Natural killer cell (primary cell): ENCODE measurements at regions not wholly inside any gene's neighbourhood (a gene's known extent, or its start where the extent isn't known, plus 50 kb on each side); places are given as distances from the start of the nearest gene placed in this dataset.

Source experiments
- ATAC-seq, 3 donors: fragments of 150-1000 bp in 2 of 3; fragments of 200-7000 bp in 1 of 3; cut with Tn5 transposase; 1 replicate in 1 of 3; 2 replicates in 2 of 3; pipeline ENCODE4 v1.10.0; 2021; ENCODE audit warnings: mild to moderate bottlenecking in 2 of 3, moderate library complexity in 2 of 3
- DNase-seq, 2 donors: peaks; one replicate each; pipeline versions ENCODE4 v3.0.0 to v3.0.0-alpha.2; 2013 to 2021; ENCODE audit warnings: mixed read lengths in 1 of 2
- H3K27ac ChIP-seq: one replicate; pipeline ENCODE4 v1.5.1; 2013; ENCODE audit warnings: mild to moderate bottlenecking, low read length
- H3K27me3 ChIP-seq: one replicate; pipeline ENCODE4 v1.6.1; 2013; ENCODE audit warnings: low read length; ENCODE audit not compliant: control insufficient read depth, insufficient read depth
- H3K36me3 ChIP-seq: one replicate; pipeline ENCODE4 v1.6.1; 2013; ENCODE audit warnings: low read length; ENCODE audit not compliant: control insufficient read depth, insufficient read depth
- H3K4me1 ChIP-seq: one replicate; pipeline ENCODE4 v1.6.1; 2013; ENCODE audit warnings: low read length; ENCODE audit not compliant: control insufficient read depth, insufficient read depth
- H3K4me3 ChIP-seq: one replicate; pipeline ENCODE4 v1.5.1; 2013; ENCODE audit warnings: low read length
- H3K9me3 ChIP-seq: one replicate; pipeline ENCODE4 v1.6.1; 2013; ENCODE audit warnings: low read length; ENCODE audit not compliant: control insufficient read depth, insufficient read depth
- H3K27ac Mint-ChIP-seq, 2 donors: one replicate each; pipeline ENCODE4 v1.8.0; 2022; ENCODE audit warnings: mild to moderate bottlenecking in 2 of 2, mixed read lengths in 2 of 2, moderate library complexity in 1 of 2
- H3K27me3 Mint-ChIP-seq, 2 donors: one replicate each; pipeline ENCODE4 v1.8.0; 2022; ENCODE audit warnings: low read depth in 2 of 2, mixed read lengths in 2 of 2
- H3K36me3 Mint-ChIP-seq: one replicate; pipeline ENCODE4 v1.8.0; 2022; ENCODE audit warnings: mixed read lengths
- H3K4me1 Mint-ChIP-seq, 2 donors: one replicate each; pipeline ENCODE4 v1.8.0; 2022; ENCODE audit warnings: mixed read lengths in 2 of 2
- H3K4me3 Mint-ChIP-seq: one replicate; pipeline ENCODE4 v1.8.0; 2022; ENCODE audit warnings: mild to moderate bottlenecking, moderate library complexity, mixed read lengths
- H3K9me3 Mint-ChIP-seq, 2 donors: one replicate each; pipeline ENCODE4 v1.8.0; 2022; ENCODE audit warnings: mixed read lengths in 2 of 2
- CTCF ChIP-seq: fragments of 200-600 bp; IDR thresholded peaks from one replicate; pipeline ENCODE4 v1.8.0; 2022; ENCODE audit warnings: antibody characterized with exemption
- WGBS: methylation state at CpG from one replicate; pipeline ENCODE4 v1.1.7; 2013; ENCODE audit warnings: missing lambda C conversion rate; ENCODE audit not compliant: insufficient coverage; 5-methylcytosine and 5-hydroxymethylcytosine counted together
- intact Hi-C: fragments of 100-400 bp; cut with micrococcal nuclease; formaldehyde crosslinking; loops from one replicate; pipeline ENCODE4 v1.14.2; 2022

- Histone ChIP-seq H3K9me3 (no peaks in the 10 kb centered on the region), H3K36me3 (no peaks in the 10 kb centered on the region), H3K4me1 (no peaks in the 10 kb centered on the region), H3K27me3 (no peaks in the 10 kb centered on the region), H3K27ac (no peak overlapping the region), H3K4me3 (no peak overlapping the region)
- H3K4me1 Mint-ChIP-seq = no peaks in the 10 kb centered on the region
- H3K36me3 Mint-ChIP-seq = no peaks in the 10 kb centered on the region
- intact Hi-C loops = no loop called here
- no peak for ATAC-seq
- no peak for TF ChIP-seq CTCF
- no peak overlapping the region for H3K27ac Mint-ChIP-seq
- no peak overlapping the region for H3K4me3 Mint-ChIP-seq
- no peaks in the 10 kb centered on the region for H3K9me3 Mint-ChIP-seq
- no peak for DNase-seq
- WGBS = 92% methylated on average over 2 of the region's 2 CpGs
- H3K27me3 Mint-ChIP-seq = peaks cover 0 to 21% of the 10 kb centered on the region in 2 donors
These were observed 445.5 kb downstream of the ZIC3 start for GRCh38 chrX:138011468-138011867.

- H3K9me3 Mint-ChIP-seq = no peaks in the 10 kb centered on the region
- 47% methylated on average over 3 of the region's 3 CpGs for WGBS
- H3K27me3 Mint-ChIP-seq = peaks cover 0 to 13% of the 10 kb centered on the region in 2 donors
- H3K4me3 ChIP-seq = no peak overlapping the region
- DNase-seq = no peak
- H3K4me3 Mint-ChIP-seq = no peak overlapping the region
- H3K36me3 Mint-ChIP-seq = no peaks in the 10 kb centered on the region
- no peaks in the 10 kb centered on the region for H3K4me1 ChIP-seq
- intact Hi-C loops = no loop called here
- no peaks in the 10 kb centered on the region for H3K36me3 ChIP-seq
- TF ChIP-seq CTCF = no peak
- H3K27ac ChIP-seq = no peak overlapping the region
- no peak overlapping the region for H3K27ac Mint-ChIP-seq
- no peaks in the 10 kb centered on the region for H3K4me1 Mint-ChIP-seq
- H3K27me3 ChIP-seq = no peaks in the 10 kb centered on the region
- no peak for ATAC-seq
- H3K9me3 ChIP-seq = no peaks in the 10 kb centered on the region
These were observed 448.6 kb downstream of the ZIC3 start for GRCh38 chrX:138014577-138014976.

GRCh38 chrX:138018145-138018799, 452.3 kb downstream of the ZIC3 start:
- DNase-seq (no peak), ATAC-seq (no peak)
- Mint-ChIP-seq H3K36me3 (no peaks in the 10 kb centered on the region), H3K9me3 (no peaks in the 10 kb centered on the region), H3K4me3 (no peak overlapping the region), H3K27ac (no peak overlapping the region), H3K4me1 (no peaks in the 10 kb centered on the region), H3K27me3 (peaks cover 0 to 13% of the 10 kb centered on the region in 2 donors)
- Histone ChIP-seq H3K4me3 (no peak overlapping the region), H3K36me3 (no peaks in the 10 kb centered on the region), H3K4me1 (no peaks in the 10 kb centered on the region), H3K9me3 (no peaks in the 10 kb centered on the region), H3K27me3 (no peaks in the 10 kb centered on the region), H3K27ac (no peak overlapping the region)
- no CpG with 5 or more reads among the region's 1 CpG for WGBS
- intact Hi-C loops = no loop called here
- no peak for TF ChIP-seq CTCF

GRCh38 chrX:138020941-138021340, 455.0 kb downstream of the ZIC3 start:
- ATAC-seq (no peak), DNase-seq (no peak)
- H3K9me3 Mint-ChIP-seq = no peaks in the 10 kb centered on the region
- no peaks in the 10 kb centered on the region for H3K27me3 ChIP-seq
- no peak for TF ChIP-seq CTCF
- no peaks in the 10 kb centered on the region for H3K9me3 ChIP-seq
- WGBS = 11% methylated on average over 1 of the region's 1 CpG
- no peaks in the 10 kb centered on the region for H3K36me3 Mint-ChIP-seq
- H3K27ac Mint-ChIP-seq = no peak overlapping the region
- intact Hi-C loops = no loop called here
- no peak overlapping the region for H3K4me3 Mint-ChIP-seq
- no peaks in the 10 kb centered on the region for H3K4me1 ChIP-seq
- H3K4me3 ChIP-seq = no peak overlapping the region
- peaks cover 0 to 4% of the 10 kb centered on the region in 2 donors for H3K27me3 Mint-ChIP-seq
- H3K4me1 Mint-ChIP-seq = no peaks in the 10 kb centered on the region
- H3K27ac ChIP-seq = no peak overlapping the region
- H3K36me3 ChIP-seq = no peaks in the 10 kb centered on the region
